ENCODE measurements at regions not wholly inside any gene's neighbourhood (a gene's known extent, or its start where the extent isn't known, plus 50 kb on each side); places are given as distances from the start of the nearest gene placed in this dataset.

DNA sequence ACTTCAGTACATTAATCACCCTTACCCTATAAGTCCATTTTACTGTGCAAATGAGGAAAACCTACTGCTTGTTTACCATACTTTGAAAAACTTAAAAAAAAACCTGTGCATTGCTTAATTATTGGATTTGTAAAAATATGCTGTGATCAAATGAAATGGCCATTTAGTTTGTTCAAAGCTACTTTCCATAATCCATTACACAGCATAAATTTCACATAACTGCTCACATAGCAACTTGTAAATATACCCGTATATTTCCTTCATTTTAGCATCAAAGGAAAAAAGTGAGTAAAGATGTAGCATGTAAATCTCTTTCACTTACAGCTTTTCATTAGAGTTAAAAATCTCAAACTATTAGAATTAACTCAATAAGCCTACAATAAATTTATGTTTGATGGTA is 415.1 kb downstream of the NR4A2 start:
- no peak overlapping the region for H3K27ac Mint-ChIP-seq
- H3K4me1 ChIP-seq (ENCODE audit: insufficient read depth): no peaks in the 10 kb centered on the region
- no peak overlapping the region for H3K4me2 ChIP-seq
- no peaks in the 10 kb centered on the region for H3K9me2 ChIP-seq (ENCODE audit: insufficient read depth)
- no peaks in the 10 kb centered on the region for H3K4me1 Mint-ChIP-seq
- H3K27me3 Mint-ChIP-seq (ENCODE audit: insufficient read depth, low read depth, poor library complexity): peaks cover 2% of the 10 kb centered on the region
- no peak overlapping the region for H3K4me3 ChIP-seq
- H3K4me3 Mint-ChIP-seq: no peak overlapping the region
- no peaks in the 10 kb centered on the region for H3F3A ChIP-seq (replicated peaks; ENCODE audit: low read depth)
- H3K27me3 ChIP-seq (ENCODE audit: insufficient read depth): no peaks in the 10 kb centered on the region
- H4K20me1 ChIP-seq (replicated peaks; ENCODE audit: insufficient read depth): no peaks in the 10 kb centered on the region
- H3K79me2 ChIP-seq (replicated peaks; ENCODE audit: insufficient read depth): no peaks in the 10 kb centered on the region
- H3K36me3 Mint-ChIP-seq (ENCODE audit: low read depth): no peaks in the 10 kb centered on the region
- H3K9me3 Mint-ChIP-seq: 0 out of 3 replicates have a peak, but pooled peaks cover under 1% of the 10 kb centered on the region
- TF ChIP-seq, protein P1, sequence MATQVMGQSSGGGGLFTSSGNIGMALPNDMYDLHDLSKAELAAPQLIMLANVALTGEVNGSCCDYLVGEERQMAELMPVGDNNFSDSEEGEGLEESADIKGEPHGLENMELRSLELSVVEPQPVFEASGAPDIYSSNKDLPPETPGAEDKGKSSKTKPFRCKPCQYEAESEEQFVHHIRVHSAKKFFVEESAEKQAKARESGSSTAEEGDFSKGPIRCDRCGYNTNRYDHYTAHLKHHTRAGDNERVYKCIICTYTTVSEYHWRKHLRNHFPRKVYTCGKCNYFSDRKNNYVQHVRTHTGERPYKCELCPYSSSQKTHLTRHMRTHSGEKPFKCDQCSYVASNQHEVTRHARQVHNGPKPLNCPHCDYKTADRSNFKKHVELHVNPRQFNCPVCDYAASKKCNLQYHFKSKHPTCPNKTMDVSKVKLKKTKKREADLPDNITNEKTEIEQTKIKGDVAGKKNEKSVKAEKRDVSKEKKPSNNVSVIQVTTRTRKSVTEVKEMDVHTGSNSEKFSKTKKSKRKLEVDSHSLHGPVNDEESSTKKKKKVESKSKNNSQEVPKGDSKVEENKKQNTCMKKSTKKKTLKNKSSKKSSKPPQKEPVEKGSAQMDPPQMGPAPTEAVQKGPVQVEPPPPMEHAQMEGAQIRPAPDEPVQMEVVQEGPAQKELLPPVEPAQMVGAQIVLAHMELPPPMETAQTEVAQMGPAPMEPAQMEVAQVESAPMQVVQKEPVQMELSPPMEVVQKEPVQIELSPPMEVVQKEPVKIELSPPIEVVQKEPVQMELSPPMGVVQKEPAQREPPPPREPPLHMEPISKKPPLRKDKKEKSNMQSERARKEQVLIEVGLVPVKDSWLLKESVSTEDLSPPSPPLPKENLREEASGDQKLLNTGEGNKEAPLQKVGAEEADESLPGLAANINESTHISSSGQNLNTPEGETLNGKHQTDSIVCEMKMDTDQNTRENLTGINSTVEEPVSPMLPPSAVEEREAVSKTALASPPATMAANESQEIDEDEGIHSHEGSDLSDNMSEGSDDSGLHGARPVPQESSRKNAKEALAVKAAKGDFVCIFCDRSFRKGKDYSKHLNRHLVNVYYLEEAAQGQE (IDR thresholded peaks at IDR 0.05; ENCODE audit: unreplicated experiment): no peak
- no peak for TF ChIP-seq EZH2phosphoT487 (IDR thresholded peaks at IDR 0.05; ENCODE audit: unreplicated experiment)
- TF ChIP-seq JUNB (IDR thresholded peaks at IDR 0.05; ENCODE audit: unreplicated experiment): no peak
- no peak for TF ChIP-seq NANOG (IDR thresholded peaks at IDR 0.05; ENCODE audit: borderline replicate concordance)
- TF ChIP-seq POLR2AphosphoS5 (IDR thresholded peaks at IDR 0.05; ENCODE audit: low read depth): no peak
- no peak for TF ChIP-seq EZH2 (IDR thresholded peaks at IDR 0.05; ENCODE audit: low read depth, unreplicated experiment)
- TF ChIP-seq CREB1 (CRISPR knock-in tag; IDR thresholded peaks at IDR 0.05; ENCODE audit: low read depth): no peak
- TF ChIP-seq, protein P2, sequence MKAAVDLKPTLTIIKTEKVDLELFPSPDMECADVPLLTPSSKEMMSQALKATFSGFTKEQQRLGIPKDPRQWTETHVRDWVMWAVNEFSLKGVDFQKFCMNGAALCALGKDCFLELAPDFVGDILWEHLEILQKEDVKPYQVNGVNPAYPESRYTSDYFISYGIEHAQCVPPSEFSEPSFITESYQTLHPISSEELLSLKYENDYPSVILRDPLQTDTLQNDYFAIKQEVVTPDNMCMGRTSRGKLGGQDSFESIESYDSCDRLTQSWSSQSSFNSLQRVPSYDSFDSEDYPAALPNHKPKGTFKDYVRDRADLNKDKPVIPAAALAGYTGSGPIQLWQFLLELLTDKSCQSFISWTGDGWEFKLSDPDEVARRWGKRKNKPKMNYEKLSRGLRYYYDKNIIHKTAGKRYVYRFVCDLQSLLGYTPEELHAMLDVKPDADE (IDR thresholded peaks at IDR 0.05): no peak
- TF ChIP-seq, protein P3, sequence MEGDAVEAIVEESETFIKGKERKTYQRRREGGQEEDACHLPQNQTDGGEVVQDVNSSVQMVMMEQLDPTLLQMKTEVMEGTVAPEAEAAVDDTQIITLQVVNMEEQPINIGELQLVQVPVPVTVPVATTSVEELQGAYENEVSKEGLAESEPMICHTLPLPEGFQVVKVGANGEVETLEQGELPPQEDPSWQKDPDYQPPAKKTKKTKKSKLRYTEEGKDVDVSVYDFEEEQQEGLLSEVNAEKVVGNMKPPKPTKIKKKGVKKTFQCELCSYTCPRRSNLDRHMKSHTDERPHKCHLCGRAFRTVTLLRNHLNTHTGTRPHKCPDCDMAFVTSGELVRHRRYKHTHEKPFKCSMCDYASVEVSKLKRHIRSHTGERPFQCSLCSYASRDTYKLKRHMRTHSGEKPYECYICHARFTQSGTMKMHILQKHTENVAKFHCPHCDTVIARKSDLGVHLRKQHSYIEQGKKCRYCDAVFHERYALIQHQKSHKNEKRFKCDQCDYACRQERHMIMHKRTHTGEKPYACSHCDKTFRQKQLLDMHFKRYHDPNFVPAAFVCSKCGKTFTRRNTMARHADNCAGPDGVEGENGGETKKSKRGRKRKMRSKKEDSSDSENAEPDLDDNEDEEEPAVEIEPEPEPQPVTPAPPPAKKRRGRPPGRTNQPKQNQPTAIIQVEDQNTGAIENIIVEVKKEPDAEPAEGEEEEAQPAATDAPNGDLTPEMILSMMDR (conservative IDR thresholded peaks at IDR 0.05; ENCODE audit: low read depth in 2 of 2): no peak
- no peak for TF ChIP-seq STAT1 (IDR thresholded peaks at IDR 0.05; ENCODE audit: unreplicated experiment)
- TF ChIP-seq, protein P4, sequence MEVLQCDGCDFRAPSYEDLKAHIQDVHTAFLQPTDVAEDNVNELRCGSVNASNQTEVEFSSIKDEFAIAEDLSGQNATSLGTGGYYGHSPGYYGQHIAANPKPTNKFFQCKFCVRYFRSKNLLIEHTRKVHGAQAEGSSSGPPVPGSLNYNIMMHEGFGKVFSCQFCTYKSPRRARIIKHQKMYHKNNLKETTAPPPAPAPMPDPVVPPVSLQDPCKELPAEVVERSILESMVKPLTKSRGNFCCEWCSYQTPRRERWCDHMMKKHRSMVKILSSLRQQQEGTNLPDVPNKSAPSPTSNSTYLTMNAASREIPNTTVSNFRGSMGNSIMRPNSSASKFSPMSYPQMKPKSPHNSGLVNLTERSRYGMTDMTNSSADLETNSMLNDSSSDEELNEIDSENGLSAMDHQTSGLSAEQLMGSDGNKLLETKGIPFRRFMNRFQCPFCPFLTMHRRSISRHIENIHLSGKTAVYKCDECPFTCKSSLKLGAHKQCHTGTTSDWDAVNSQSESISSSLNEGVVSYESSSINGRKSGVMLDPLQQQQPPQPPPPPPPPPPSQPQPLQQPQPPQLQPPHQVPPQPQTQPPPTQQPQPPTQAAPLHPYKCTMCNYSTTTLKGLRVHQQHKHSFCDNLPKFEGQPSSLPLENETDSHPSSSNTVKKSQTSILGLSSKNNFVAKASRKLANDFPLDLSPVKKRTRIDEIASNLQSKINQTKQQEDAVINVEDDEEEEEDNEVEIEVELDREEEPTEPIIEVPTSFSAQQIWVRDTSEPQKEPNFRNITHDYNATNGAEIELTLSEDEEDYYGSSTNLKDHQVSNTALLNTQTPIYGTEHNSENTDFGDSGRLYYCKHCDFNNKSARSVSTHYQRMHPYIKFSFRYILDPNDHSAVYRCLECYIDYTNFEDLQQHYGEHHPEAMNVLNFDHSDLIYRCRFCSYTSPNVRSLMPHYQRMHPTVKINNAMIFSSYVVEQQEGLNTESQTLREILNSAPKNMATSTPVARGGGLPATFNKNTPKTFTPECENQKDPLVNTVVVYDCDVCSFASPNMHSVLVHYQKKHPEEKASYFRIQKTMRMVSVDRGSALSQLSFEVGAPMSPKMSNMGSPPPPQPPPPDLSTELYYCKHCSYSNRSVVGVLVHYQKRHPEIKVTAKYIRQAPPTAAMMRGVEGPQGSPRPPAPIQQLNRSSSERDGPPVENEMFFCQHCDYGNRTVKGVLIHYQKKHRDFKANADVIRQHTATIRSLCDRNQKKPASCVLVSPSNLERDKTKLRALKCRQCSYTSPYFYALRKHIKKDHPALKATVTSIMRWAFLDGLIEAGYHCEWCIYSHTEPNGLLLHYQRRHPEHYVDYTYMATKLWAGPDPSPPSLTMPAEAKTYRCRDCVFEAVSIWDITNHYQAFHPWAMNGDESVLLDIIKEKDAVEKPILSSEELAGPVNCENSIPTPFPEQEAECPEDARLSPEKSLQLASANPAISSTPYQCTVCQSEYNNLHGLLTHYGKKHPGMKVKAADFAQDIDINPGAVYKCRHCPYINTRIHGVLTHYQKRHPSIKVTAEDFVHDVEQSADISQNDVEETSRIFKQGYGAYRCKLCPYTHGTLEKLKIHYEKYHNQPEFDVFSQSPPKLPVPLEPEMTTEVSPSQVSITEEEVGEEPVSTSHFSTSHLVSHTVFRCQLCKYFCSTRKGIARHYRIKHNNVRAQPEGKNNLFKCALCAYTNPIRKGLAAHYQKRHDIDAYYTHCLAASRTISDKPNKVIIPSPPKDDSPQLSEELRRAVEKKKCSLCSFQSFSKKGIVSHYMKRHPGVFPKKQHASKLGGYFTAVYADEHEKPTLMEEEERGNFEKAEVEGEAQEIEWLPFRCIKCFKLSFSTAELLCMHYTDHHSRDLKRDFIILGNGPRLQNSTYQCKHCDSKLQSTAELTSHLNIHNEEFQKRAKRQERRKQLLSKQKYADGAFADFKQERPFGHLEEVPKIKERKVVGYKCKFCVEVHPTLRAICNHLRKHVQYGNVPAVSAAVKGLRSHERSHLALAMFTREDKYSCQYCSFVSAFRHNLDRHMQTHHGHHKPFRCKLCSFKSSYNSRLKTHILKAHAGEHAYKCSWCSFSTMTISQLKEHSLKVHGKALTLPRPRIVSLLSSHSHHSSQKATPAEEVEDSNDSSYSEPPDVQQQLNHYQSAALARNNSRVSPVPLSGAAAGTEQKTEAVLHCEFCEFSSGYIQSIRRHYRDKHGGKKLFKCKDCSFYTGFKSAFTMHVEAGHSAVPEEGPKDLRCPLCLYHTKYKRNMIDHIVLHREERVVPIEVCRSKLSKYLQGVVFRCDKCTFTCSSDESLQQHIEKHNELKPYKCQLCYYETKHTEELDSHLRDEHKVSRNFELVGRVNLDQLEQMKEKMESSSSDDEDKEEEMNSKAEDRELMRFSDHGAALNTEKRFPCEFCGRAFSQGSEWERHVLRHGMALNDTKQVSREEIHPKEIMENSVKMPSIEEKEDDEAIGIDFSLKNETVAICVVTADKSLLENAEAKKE (CRISPR knock-in tag; IDR thresholded peaks at IDR 0.05): no peak
- TF ChIP-seq ZNF331 (CRISPR knock-in tag; IDR thresholded peaks at IDR 0.05; ENCODE audit: low read depth): no peak
- no peak for TF ChIP-seq ZNF114 (CRISPR knock-in tag; IDR thresholded peaks at IDR 0.05)
- DNase-seq (ENCODE audit: low spot score) (no peak), ATAC-seq (no peak)
- no peaks in the 10 kb centered on the region for H3K36me3 ChIP-seq (ENCODE audit: insufficient read depth)
- no peak overlapping the region for H2AFZ ChIP-seq
- H3K27ac ChIP-seq (ENCODE audit: low read depth): no peak overlapping the region

Measured in GM23338 (cell line).